Left ventricle myocardium inferior (tissue), 1 donor: ENCODE measurements at regions not wholly inside any gene's neighbourhood (a gene's known extent, or its start where the extent isn't known, plus 50 kb on each side); places are given as distances from the start of the nearest gene placed in this dataset.

Source experiments
- DNase-seq: peaks from one replicate; pipeline ENCODE4 v3.0.0-alpha.2; 2020
- H3K27ac ChIP-seq: fragments of 200-600 bp; replicated peaks from 2 replicates; pipeline ENCODE4 v1.8.0; 2021
- H3K27me3 ChIP-seq: fragments of 200-600 bp; 2 replicates; pipeline ENCODE4 v1.8.0; 2021; ENCODE audit warnings: low read depth
- H3K36me3 ChIP-seq: fragments of 200-600 bp; 2 replicates; pipeline ENCODE4 v1.8.0; 2021
- H3K4me1 ChIP-seq: fragments of 200-600 bp; 2 replicates; pipeline ENCODE4 v1.8.0; 2021
- H3K4me3 ChIP-seq: fragments of 200-600 bp; 2 replicates; pipeline ENCODE4 v1.8.0; 2021; ENCODE audit warnings: mild to moderate bottlenecking, moderate library complexity
- H3K9me3 ChIP-seq: fragments of 200-600 bp; replicated peaks from 2 replicates; pipeline ENCODE4 v1.8.0; 2021
- CTCF ChIP-seq: fragments of 200-600 bp; IDR thresholded peaks from 2 replicates; pipeline ENCODE4 v1.8.0; 2021; ENCODE audit warnings: antibody characterized with exemption, mild to moderate bottlenecking, borderline replicate concordance
- intact Hi-C: fragments of 100-400 bp; cut with micrococcal nuclease; formaldehyde crosslinking; loops from one replicate; pipeline ENCODE4 v1.11.0; 2022
- donor health status: DM: no; HTN: yes; CAD: no; lungs with severe emphysema.

- H3K9me3 ChIP-seq = no peaks in the 10 kb centered on the region
- intact Hi-C loops = no loop called here
Measured at GRCh38 chr4:110787109-110787508, 164.2 kb upstream of the PITX2 start.

GRCh38 chr4:110787707-110788106, 164.8 kb upstream of the PITX2 start:
- no peak for TF ChIP-seq CTCF
- Histone ChIP-seq H3K36me3 (no peaks in the 10 kb centered on the region), H3K27me3 (no peaks in the 10 kb centered on the region), H3K27ac (no peak overlapping the region), H3K4me3 (no peak overlapping the region), H3K9me3 (no peaks in the 10 kb centered on the region), H3K4me1 (no peaks in the 10 kb centered on the region)
- no peak for DNase-seq
- intact Hi-C loops = no loop called here

More at GRCh38 chr4:110787109-110787508, 164.2 kb upstream of the PITX2 start:
- H3K4me3 ChIP-seq = no peak overlapping the region
- DNase-seq = no peak
- no peak overlapping the region for H3K27ac ChIP-seq
- TF ChIP-seq CTCF = no peak
- H3K4me1 ChIP-seq = no peaks in the 10 kb centered on the region
- H3K27me3 ChIP-seq = no peaks in the 10 kb centered on the region
- no peaks in the 10 kb centered on the region for H3K36me3 ChIP-seq

- peaks cover 1% of the 10 kb centered on the region for H3K4me1 ChIP-seq
- H3K27me3 ChIP-seq = no peaks in the 10 kb centered on the region
- H3K4me3 ChIP-seq = no peak overlapping the region
- intact Hi-C loops = no loop called here
- H3K36me3 ChIP-seq = no peaks in the 10 kb centered on the region
- no peaks in the 10 kb centered on the region for H3K9me3 ChIP-seq
- TF ChIP-seq CTCF = no peak
- no peak overlapping the region for H3K27ac ChIP-seq
- DNase-seq = no peak
Measured at GRCh38 chr4:110788302-110788701, 165.4 kb upstream of the PITX2 start.

- Histone ChIP-seq H3K36me3 (no peaks in the 10 kb centered on the region), H3K4me1 (peaks cover 4% of the 10 kb centered on the region), H3K9me3 (no peaks in the 10 kb centered on the region), H3K4me3 (no peak overlapping the region), H3K27me3 (no peaks in the 10 kb centered on the region), H3K27ac (no peak overlapping the region)
- TF ChIP-seq CTCF = no peak
- intact Hi-C loops = no loop called here
- no peak for DNase-seq
Measured at GRCh38 chr4:110792036-110792435, 169.2 kb upstream of the PITX2 start.

GRCh38 chr4:110793381-110793801, 170.5 kb upstream of the PITX2 start:
- Histone ChIP-seq H3K27ac (no peak overlapping the region), H3K36me3 (no peaks in the 10 kb centered on the region), H3K27me3 (no peaks in the 10 kb centered on the region), H3K4me1 (peaks cover 4% of the 10 kb centered on the region), H3K4me3 (no peak overlapping the region), H3K9me3 (no peaks in the 10 kb centered on the region)
- no peak for TF ChIP-seq CTCF
- DNase-seq = no peak
- intact Hi-C loops = no loop called here

GRCh38 chr4:110793890-110794554, 171.1 kb upstream of the PITX2 start:
- Histone ChIP-seq H3K9me3 (no peaks in the 10 kb centered on the region), H3K27ac (no peak overlapping the region), H3K4me1 (peaks cover 4% of the 10 kb centered on the region), H3K4me3 (no peak overlapping the region), H3K27me3 (no peaks in the 10 kb centered on the region), H3K36me3 (no peaks in the 10 kb centered on the region)
- intact Hi-C loops = no loop called here
- no peak for TF ChIP-seq CTCF
- DNase-seq = no peak
